ENCODE measurements at regions not wholly inside any gene's neighbourhood (a gene's known extent, or its start where the extent isn't known, plus 50 kb on each side); places are given as distances from the start of the nearest gene placed in this dataset.
A peak's percentile ranks its signal among the peaks of the same experiment; 100 is the strongest.

GRCh38 chr2:41597680-41598079 lies 450.1 kb upstream of the PKDCC start:
- no peak overlapping the region for H3K4me3 ChIP-seq
- H3K4me1 ChIP-seq, result peaks cover 11 to 24% (median 12%) of the 10 kb centered on the region in 3 donors
- TF ChIP-seq, protein P1, sequence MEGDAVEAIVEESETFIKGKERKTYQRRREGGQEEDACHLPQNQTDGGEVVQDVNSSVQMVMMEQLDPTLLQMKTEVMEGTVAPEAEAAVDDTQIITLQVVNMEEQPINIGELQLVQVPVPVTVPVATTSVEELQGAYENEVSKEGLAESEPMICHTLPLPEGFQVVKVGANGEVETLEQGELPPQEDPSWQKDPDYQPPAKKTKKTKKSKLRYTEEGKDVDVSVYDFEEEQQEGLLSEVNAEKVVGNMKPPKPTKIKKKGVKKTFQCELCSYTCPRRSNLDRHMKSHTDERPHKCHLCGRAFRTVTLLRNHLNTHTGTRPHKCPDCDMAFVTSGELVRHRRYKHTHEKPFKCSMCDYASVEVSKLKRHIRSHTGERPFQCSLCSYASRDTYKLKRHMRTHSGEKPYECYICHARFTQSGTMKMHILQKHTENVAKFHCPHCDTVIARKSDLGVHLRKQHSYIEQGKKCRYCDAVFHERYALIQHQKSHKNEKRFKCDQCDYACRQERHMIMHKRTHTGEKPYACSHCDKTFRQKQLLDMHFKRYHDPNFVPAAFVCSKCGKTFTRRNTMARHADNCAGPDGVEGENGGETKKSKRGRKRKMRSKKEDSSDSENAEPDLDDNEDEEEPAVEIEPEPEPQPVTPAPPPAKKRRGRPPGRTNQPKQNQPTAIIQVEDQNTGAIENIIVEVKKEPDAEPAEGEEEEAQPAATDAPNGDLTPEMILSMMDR (IDR thresholded peaks at IDR 0.05), result no peak
- TF ChIP-seq POLR2AphosphoS5 (IDR thresholded peaks at IDR 0.05) (no peak), POLR2A (IDR thresholded peaks at IDR 0.05) (no peak), EP300 (IDR thresholded peaks at IDR 0.05) (no peak)
- no peaks in the 10 kb centered on the region for H3K36me3 ChIP-seq
- H3K27me3 ChIP-seq, result no peaks in the 10 kb centered on the region
- WGBS, 2 donors (ENCODE audit: low coverage in 1 of 2), result 31 to 35% methylated on average over 2 of the region's 2 CpGs
- ATAC-seq, result no peak
- peak overlapping the region; percentile 18 to 81 (median 68) for H3K27ac ChIP-seq
- no peaks in the 10 kb centered on the region for H3K9me3 ChIP-seq

DNA sequence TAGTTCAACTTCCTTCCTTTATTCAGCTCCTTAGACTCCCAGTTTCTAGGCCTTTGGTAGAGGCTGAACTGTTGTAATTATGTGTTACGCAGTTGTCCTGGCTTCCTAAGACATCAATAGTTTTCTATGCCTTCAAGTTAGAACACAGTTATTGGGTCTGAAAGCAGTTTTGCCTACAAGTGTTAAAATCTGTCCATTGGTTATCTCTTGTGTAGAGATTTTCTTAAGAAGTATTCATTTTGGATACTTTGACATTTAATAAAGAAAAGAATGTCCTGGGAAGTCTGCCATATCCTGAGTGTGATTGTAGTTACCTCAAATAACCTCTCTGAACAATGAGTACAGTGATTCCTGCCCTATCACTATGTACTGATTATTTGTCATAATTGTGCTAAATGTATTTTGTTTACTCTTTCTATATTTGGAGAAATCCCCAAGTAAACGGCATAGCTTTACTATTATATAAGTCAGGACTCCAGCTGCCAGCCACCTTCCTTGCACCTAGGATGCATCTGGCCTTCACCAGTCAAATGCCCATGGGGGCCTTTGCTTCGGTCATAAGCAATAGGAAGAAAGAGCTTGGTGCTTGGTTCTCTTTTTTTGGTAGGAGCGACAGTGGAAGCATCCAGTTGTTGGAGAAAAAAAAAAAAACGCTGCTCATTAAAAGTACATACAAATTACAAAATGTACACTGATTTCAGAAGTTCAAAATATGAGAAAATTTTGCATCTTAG lies 449.5 kb upstream of the PKDCC start:
- H3K4me3 ChIP-seq, result no peak overlapping the region
- TF ChIP-seq POLR2A (IDR thresholded peaks at IDR 0.05) (no peak), EP300 (IDR thresholded peaks at IDR 0.05) (no peak), POLR2AphosphoS5 (IDR thresholded peaks at IDR 0.05) (peak; percentile 49)
- TF ChIP-seq, protein P1 (IDR thresholded peaks at IDR 0.05), result no peak
- peak overlapping the region; percentile 18 to 81 (median 68) for H3K27ac ChIP-seq
- no peaks in the 10 kb centered on the region for H3K27me3 ChIP-seq
- ATAC-seq, result peak; percentile 36
- 30 to 32% methylated on average over 5 of the region's 5 CpGs for WGBS, 2 donors (ENCODE audit: low coverage in 1 of 2)
- H3K9me3 ChIP-seq, result no peaks in the 10 kb centered on the region
- peaks cover 11 to 24% (median 12%) of the 10 kb centered on the region in 3 donors for H3K4me1 ChIP-seq
- no peaks in the 10 kb centered on the region for H3K36me3 ChIP-seq

DNA sequence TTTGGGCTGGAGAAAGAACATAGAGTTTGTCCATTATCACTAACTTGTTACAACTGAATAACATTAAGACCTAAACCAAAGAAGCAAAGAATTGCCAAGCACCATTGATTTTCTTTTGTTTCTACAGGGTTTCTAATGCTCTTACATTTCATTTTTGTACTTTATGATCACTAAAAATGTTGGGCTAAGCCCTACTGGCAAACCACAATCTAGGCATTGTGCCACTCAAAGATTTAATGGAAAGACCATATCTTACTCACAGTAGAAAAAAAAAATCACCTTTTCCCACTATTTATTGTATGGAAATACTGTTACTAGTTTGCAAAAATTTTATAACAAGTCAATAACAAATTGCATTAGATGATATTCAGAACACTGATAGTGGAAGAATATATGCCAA lies 447.4 kb upstream of the PKDCC start:
- no peak for ATAC-seq
- H3K4me1 ChIP-seq, result peaks cover 11 to 34% (median 17%) of the 10 kb centered on the region in 3 donors
- no peaks in the 10 kb centered on the region for H3K9me3 ChIP-seq
- no peak for TF ChIP-seq EP300 (IDR thresholded peaks at IDR 0.05)
- TF ChIP-seq, protein P1 (IDR thresholded peaks at IDR 0.05), result no peak
- no peak for TF ChIP-seq POLR2A (IDR thresholded peaks at IDR 0.05)
- TF ChIP-seq POLR2AphosphoS5 (IDR thresholded peaks at IDR 0.05), result no peak
- no peak overlapping the region for H3K27ac ChIP-seq
- H3K27me3 ChIP-seq, result no peaks in the 10 kb centered on the region
- H3K4me3 ChIP-seq, result no peak overlapping the region
- no peaks in the 10 kb centered on the region for H3K36me3 ChIP-seq

- WGBS, 2 donors (ENCODE audit: low coverage in 1 of 2), result 55 to 72% methylated on average over 2 of the region's 2 CpGs
- TF ChIP-seq POLR2A (IDR thresholded peaks at IDR 0.05), result no peak
- TF ChIP-seq, protein P1 (IDR thresholded peaks at IDR 0.05), result no peak
- no peak for TF ChIP-seq EP300 (IDR thresholded peaks at IDR 0.05)
- no peak overlapping the region for H3K27ac ChIP-seq
Observed at GRCh38 chr2:41602341-41602740, 445.5 kb upstream of the PKDCC start.

GRCh38 chr2:41605311-41605710 lies 442.5 kb upstream of the PKDCC start:
- H3K27ac ChIP-seq, result peak overlapping the region; percentile 59 to 71 (median 64)
- no peaks in the 10 kb centered on the region for H3K9me3 ChIP-seq
- peaks cover 5 to 34% (median 5%) of the 10 kb centered on the region in 3 donors for H3K4me1 ChIP-seq
- H3K4me3 ChIP-seq, result no peak overlapping the region
- no peaks in the 10 kb centered on the region for H3K27me3 ChIP-seq
- TF ChIP-seq POLR2AphosphoS5 (IDR thresholded peaks at IDR 0.05), result no peak
- TF ChIP-seq, protein P1 (IDR thresholded peaks at IDR 0.05), result no peak
- no peak for TF ChIP-seq EP300 (IDR thresholded peaks at IDR 0.05)
- TF ChIP-seq POLR2A (IDR thresholded peaks at IDR 0.05), result no peak
- no peaks in the 10 kb centered on the region for H3K36me3 ChIP-seq
- 17 to 32% methylated on average over 1 of the region's 1 CpG for WGBS, 2 donors (ENCODE audit: low coverage in 1 of 2)
- ATAC-seq, result no peak

More at GRCh38 chr2:41602341-41602740, 445.5 kb upstream of the PKDCC start:
- no peak for ATAC-seq
- H3K27me3 ChIP-seq, result no peaks in the 10 kb centered on the region
- no peak overlapping the region for H3K4me3 ChIP-seq
- no peaks in the 10 kb centered on the region for H3K9me3 ChIP-seq
- H3K4me1 ChIP-seq, result peaks cover 10 to 46% (median 16%) of the 10 kb centered on the region in 3 donors
- no peaks in the 10 kb centered on the region for H3K36me3 ChIP-seq
